ENCODE measurements at regions not wholly inside any gene's neighbourhood (a gene's known extent, or its start where the extent isn't known, plus 50 kb on each side); places are given as distances from the start of the nearest gene placed in this dataset.

DNA sequence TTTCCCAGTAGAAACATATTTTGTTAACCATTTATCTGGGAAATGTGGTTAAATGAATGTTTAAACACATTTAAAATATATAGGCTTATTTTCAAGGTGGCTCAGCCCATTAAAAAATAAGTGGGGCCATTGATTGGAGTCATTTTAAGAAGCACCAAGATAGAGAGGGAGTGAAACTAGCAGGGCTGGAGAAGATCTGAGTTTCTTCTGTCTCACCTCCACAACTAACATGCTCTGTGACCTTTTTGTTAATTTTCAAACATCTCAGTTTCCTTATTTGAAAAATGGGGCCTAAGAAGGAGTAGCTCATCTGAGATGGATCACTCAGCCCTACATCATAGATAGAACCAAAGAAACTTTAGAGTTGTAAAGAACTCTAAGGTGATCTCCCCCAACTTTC, 254.8 kb downstream of the KCNS3 start:
- no peak for DNase-seq (ENCODE audit: low read depth)

DNA sequence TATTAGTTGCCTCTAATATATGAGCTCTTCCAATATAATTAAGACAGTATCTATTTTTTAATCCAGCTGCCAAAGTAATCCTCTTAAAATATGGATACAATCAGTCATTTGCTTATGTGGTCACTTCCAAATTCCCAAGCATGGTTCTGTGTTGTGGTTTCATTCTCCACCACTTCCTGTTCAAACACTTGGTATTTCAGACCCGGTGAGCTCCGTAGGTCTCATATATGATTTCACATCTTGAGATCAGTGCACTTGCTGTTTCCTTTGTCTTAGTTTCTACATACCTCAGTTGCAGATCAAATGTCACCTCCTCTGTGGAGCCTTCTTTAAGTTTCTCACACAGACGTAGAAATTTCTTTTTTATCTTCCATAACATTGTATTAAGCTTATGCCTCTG, 254.2 kb downstream of the KCNS3 start:
- DNase-seq (ENCODE audit: low read depth) = no peak

DNA sequence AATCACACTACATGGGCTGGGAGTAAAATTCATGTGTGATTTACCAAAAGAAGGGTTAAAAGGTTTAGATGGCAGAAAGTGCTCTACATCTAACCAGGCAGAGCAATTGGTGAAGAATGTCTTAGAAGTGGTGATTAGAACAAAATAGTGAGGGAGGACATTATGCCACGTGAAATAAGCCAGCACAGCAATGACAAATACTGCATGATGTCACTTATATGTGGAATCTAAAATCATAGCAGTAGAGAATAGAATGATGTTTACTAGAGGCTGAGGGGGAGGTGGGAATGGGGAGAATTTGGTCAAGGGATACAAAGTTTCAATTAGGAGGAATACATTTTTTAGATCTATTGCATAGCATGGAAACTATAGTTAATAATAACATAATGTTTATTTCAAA, 253.3 kb downstream of the KCNS3 start:
- no peak for DNase-seq (ENCODE audit: low read depth)

DNA sequence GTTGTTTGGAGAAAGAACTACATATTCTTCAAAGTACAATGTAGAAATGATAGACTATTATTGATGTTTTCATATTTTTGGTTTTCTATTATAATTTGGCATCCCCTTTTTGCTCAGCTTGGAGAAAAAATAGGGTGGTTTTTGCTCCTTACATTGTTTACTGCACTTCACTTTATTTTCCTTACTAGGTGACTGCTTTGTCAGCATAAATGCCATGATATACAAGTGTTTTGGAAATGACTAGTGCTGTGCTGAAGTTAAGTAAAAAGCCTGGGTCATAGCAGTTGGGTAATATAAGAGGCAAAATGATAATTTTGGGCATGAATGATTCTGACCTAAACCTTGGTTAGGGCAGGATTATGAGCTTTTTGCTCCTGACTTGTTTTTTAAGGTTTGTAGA, 250.9 kb downstream of the KCNS3 start:
- DNase-seq (ENCODE audit: low read depth) = no peak

DNA sequence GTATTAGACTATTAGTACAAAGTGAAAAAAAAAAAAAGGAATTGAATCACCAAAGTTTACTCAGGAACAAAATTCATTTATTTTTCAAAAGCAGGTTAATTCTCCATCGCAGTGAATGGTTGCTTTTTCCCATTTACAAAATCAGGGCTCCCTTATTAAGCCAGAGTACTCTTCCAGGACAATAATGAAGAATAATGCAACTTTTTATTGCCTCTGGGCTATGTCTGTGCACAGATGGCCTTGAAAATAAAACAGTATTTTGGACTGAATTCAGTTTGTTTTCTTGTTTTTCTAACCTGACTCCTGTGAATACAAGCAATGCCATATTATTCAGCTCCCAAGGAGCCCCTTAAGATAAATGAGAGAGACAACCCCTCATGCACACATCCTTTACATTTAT, 246.8 kb downstream of the KCNS3 start:
- DNase-seq (ENCODE audit: low read depth) = no peak

DNA sequence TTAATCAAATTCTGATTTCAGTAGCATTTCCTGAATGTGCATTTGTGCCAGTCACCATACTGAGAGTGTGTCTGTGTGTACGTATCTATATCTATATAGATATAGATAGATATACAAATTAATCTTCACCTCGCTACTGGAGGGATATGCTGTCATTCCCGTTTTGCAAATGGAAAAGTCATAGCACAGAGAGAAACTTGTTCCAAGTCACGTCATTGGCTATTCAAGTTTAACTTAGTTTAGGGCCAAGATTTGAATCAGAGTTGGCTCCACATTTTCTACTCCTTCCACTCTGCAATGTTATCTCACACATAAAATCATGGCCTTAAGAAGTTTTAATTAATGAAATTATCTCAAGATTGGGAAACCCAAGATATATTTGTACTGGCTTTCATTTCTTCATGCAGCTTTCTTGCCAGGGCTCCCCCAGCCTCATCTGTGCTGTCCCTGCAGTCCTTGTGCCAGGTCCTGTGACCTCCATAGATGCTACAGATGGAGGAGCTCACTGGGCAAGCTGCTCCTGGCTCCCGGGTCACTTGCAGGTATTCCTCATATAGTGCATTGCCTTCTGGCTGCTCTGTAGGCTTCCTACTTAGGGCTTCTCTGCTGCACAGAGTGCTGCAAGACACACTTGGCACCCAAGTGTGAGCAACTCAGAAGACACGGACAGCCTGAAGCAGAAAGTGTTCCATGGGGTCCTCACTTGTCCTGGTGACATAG, 245.8 kb downstream of the KCNS3 start:
- DNase-seq (ENCODE audit: low read depth) = no peak

DNA sequence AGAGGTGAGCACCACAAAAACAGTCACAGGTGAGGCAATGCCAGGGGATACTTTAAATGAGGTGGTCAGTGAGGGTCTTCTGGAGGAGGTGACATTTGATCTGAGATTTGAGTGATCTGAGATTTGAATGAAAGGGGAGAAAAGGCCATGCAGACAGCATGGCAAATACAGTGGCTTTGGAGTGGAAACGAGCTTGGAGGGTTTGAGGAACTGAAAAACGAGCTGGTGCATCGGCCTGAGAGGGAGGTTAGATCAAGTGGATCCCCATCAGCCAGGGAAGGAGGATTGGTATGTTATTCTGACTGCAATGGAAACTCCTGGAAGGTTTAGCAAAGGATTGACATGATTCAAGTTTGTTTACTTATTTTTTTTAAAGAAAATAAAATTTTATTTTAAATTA, 245.1 kb downstream of the KCNS3 start:
- no peak for DNase-seq (ENCODE audit: low read depth)

DNA sequence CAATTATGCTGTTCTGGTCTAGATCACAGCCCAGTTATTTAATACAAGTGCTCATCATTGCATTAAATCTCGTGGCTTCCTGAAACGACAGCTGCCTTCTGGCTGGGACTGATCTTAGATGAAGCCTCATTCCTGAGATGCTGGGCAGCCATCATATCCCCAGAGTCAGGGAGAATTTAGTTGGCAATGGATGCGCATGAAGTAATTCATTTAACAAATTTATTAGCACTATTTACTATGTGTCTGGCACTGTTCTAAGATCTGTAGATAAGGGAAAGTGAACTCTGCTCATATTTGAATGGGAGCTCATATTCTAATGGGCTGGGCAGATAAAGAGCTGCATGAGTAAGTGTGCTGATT, 244.7 kb downstream of the KCNS3 start:
- DNase-seq (ENCODE audit: low read depth) = no peak

DNA sequence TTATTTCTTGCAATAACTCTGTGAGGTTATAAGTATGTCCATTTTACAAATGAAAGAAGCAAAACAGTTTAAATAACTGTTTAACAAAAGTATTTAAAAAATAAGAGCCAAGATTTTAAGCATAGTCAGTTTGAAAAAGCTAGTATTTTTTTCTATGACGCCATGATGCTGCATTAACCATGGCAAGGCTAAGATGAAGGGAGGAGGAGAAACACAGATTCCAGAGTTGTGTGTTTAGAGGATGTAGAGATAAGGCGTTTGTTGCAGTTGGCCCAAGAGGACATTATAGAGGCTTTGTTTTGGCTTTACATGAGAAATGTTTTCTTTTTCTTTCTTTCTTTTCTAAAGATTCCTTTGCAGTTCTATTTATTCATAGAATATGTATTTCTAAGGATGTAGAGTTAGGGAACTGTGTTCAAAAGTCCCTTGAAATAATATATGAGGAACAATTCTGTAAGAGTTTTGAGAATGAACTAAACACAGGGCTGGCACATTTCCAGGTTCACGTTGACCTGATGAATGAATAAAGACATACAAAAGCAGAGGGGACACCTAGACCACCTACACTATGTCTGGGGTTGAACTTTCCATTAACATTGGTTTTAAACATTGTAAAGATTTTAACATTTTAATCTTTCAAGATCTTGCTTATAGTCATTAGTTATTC, 244.2 kb downstream of the KCNS3 start:
- no peak for DNase-seq (ENCODE audit: low read depth)

DNA sequence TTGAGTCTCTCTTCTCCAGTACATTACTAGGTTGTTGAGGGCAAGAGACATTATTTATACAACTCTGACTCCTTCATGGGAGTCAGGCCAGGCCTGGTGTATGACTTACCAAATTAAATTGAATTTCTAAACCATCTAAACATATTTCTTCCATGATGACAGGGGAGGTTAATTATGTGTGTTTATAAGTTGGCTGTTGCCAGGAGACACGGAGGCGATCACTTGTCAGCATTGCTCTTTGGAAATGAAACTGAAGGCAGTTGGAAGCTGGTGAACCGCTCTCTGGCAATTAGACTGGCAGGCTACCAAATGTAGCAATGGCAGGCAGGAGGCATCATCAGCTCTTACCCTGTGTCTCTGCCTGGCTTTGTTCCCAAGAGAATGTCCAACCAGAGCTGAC, 241.4 kb downstream of the KCNS3 start:
- DNase-seq (ENCODE audit: low read depth) = no peak

DNA sequence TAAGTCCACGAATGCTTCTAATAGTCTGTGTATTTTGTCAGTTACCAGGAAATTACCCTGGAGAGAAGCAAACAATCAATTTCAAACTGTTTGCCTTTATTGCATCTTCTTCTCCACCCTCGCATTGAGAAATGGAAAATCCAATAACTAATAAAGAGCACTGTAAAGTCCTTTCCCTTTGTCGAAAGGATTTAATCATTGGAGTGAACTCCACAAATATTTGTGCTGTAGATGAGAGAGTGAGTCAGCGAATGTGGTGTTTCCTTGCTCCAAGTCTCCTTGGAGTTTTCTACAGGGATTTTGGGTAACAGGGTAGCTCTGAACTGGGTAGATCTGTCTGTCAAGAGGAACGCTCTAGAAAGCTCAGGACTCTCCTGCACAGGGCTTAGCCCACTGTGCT, 240.2 kb downstream of the KCNS3 start:
- no peak for DNase-seq (ENCODE audit: low read depth)

DNA sequence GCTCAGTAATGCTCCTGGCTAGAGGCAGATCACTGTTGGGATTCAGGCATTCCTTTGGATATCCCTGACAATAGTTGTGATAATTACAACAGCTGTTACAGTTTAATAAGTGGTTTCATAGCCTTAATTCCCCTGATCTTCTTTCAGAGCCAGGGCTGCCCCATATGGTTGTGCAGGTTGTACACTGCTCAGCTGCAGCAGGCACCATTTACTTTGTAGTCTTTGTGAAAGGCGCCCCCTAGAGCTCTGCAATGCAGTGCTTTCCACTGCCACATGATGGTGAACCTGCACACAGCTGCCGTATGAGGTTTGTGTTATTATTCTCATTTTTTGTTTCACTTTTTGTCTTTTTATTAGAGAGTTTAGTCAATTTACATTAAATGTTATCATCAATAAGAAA, 239.1 kb downstream of the KCNS3 start:
- no peak for DNase-seq (ENCODE audit: low read depth)

DNA sequence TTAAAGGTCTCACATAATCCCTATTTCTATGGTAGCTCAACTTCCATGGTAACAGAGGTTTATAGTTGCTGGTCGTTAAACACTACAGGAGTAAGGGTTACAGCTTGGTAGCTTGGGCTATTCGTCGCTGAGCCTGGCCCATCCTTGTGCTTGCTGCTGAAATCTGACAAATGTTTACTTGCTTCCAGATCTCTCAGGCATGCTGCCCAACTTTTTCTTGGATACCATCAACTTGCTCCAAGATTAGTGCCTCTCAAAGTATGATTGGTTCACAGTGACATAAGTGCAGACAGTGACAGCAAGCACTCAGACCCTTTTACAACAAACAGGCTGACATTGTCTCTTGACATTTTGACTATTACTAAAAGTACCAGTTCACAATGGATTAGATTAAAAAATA, 231.8 kb downstream of the KCNS3 start:
- no peak for DNase-seq (ENCODE audit: low read depth)

DNA sequence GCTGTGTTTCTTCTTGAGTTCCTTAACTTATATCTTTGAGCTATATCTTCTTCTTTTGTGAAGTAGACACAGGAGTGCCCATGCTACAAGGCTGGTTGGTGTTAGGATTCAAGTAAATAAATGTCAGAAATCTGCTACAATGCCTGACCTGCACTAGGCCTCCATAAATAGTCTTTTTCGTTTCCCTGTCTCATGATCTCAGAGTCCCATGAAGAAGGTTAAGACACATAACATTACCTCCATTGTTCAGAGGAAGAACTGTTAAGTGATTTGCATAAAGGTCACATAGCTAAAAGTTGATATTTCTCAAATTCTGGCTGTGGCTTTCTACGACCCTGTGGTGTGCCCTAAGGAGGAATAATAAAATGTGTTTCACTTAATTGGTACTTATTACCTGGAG, 228.4 kb downstream of the KCNS3 start:
- DNase-seq (ENCODE audit: low read depth) = no peak

DNA sequence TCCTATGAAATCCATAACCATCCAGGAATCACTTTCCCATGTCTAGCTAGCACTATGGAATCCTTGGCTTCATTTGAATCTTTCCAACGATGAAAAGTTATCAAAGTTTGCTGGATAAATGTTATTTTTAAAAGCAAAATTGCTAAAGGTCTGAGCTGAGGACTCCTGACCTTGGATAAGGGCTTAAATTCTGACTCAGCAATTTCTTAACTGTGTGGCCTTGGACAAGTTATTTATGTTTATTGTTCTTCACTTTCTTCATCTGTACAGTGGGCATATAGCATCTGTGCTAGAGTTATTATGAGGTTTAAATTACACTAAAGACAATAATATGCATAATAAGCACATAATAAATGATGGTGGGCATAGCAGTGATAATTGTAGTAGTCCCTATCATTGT, 227.5 kb downstream of the KCNS3 start:
- no peak for DNase-seq (ENCODE audit: low read depth)

DNA sequence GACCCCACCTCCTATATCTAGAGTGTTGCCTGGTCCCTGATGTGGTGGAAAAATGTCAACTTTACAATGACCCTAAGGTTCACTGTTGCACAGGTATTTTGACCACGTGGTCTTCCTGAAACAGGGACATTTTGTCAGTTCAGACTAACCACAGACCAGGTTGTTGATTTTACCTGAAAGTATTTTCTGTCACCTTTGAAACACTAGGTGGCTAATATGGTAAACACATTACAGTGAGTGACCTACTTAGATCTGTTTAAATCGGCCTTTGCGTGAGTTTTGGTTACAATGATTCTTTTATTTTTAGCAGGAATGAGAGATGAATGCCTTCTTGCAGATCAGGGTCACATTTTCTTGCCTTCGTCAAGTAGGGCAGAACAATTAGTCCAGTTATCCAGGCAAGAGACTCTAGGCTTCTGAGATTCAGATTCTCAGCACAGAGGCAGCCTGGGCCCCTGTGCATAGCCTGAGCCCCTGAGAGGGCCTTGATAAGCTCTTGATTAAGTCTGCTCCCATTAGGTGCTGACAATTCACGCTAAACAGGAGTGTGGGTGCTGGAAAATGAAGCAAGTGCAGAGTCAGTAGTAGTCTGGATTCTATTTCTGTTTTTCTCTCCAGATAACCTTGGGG, 226.2 kb downstream of the KCNS3 start:
- no peak for DNase-seq (ENCODE audit: low read depth)

DNA sequence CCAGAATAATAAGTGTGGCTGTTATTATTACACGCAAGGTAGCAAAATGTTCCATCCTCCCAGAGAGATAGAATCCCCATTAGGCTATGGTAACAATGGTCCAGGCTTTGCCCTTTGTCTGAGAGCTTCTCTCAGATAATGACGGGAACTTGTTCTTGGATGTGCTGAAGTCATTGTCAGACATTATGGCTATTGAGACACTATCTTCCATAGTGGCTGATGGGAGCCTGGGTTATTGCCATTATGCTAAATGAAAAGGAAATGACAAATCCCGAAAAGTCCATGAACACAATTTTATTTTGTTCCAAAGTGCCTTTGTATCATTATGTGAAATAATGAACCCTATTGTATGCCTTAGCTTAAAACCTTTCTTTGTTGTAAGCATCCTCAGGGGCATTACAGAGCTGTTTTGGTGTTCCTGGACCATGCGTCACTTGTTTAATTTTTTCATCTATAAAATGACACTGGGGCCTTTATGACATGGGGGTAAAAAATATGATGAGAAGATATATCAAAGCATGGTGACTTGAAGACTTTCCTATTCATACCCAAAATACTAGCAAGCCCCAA, 218.5 kb downstream of the KCNS3 start:
- no peak for DNase-seq (ENCODE audit: low read depth)

DNA sequence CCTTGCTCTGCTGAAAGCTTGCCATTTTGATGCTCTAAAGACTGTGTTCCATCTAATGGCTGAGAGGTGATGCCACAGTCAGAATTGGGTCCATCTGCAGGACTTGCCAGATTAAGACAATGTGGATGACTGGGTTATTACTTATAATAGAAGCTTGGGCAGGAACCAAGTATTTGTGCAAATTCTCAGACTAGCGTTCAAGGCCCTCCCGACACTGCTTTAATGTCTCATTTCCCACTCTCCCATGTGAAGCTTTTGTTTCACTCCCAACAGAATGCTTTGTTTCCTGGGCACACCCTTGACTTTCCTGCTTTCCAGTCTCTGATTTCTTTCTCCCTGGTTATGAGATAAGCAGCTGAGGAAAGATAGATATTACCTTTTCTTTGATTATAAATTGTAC, 215.8 kb downstream of the KCNS3 start:
- DNase-seq (ENCODE audit: low read depth) = no peak

DNA sequence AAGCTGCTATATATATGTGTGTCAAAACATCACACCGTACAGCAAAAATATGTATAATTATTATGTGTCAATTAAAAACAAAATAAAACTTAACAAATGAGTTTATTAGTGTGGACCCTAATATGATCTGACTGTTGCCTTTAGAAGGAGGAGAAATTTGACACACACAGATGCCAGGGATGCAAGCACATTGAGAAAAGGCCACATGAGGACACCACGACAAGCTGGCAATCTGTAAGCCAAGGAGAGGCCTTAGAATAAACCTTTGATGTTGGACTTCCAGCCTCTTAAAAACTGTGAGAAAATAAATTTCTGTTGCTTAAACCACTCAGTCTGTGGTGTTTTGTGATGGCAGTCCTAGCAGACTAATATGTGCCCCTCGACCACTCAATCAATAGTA, 214.7 kb downstream of the KCNS3 start:
- no peak for DNase-seq (ENCODE audit: low read depth)

DNA sequence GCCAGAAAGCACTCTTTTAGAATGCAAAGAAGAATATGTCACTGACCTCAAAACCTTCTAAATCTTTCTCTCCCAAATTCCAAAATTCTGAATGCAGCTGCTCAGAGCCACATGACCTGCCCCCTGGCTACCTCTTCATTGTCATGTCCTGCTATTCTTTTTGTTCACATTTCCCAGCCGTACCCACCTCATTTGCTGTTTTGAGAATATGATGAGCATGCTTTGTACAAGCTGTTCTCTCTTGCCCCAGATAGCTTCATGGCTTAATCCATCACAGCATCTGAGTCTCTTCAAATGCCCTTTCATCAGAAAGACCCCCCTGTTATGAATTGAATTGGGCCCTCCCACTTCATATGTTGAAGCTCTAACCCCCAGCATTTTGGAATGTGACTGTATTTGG, 214.3 kb downstream of the KCNS3 start:
- no peak for DNase-seq (ENCODE audit: low read depth)

DNA sequence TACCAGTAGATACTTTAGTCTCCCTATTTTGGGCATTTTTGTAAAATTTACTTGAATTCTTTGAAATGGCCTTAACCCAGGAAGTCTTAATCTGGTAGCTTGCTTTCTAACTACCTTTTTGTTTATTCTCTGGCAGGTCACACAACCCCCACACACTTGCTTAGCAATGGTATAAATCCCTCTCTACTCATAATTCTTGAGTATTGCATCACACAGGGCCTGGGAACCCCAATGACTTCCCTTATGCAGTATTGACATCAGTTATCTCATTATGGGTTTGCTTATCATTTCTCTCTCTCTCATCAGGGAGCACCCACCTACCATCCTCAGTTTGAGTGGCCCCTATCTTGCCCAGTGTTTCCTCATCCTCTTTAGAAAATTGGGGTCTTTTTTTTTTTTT, 207.1 kb downstream of the KCNS3 start:
- no peak for DNase-seq (ENCODE audit: low read depth)

DNA sequence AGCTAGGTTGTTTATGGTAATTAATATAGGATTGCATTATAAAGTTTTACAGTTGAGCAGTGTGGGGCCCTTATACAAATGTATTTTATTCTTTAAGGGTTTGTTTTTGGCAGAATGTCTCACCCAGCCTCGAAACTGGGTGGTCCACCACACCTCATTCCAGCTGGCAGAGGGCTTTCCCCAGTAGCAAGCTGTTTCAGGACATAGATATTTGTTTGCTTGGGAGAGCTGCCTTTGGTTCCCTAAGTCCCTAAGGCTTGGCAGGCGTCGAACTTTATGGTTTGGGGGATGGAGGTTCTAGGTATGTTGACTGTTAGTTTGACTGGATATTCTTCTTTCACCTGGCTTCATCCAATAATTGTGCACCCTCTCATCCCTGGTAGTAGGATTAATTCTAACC, 205.9 kb downstream of the KCNS3 start:
- DNase-seq (ENCODE audit: low read depth) = no peak

DNA sequence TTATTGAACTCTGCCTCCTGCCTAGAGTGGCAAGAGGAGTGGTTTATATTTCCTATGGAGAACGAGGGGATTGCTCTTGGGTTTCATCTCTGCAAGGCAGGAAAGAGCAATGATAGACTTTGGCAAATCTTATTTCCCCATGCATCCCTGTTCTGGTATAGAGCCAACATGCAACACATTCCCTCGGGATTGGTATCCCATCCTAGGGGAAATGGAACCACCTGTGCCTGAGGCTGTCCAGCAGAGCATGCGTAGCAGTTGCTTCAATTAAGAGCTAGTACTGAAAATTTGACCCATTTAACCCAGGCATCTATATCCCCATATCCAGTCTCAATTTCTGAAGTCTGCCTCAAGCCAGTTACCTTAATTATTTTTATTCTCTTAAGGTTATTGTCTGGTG, 205.3 kb downstream of the KCNS3 start:
- no peak for DNase-seq (ENCODE audit: low read depth)

DNA sequence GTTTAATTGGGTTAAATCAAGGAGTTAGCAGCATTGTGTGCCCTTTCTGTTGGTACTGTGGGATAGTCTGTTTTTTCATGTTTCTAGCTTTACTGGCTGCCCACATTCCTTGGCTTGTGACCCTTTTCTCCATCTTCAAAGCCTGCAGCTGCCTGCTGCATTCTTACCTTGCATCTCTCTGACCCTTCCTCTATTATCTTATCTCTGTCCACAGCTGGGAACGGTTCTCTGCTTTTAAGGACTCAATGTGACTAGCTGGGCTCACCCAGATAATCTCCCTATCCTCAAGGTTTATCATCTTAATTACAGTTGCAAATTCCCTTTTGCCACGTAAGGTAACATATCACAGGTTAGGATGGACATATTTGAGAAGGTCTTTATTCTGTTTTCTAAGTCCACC, 199.7 kb downstream of the KCNS3 start:
- no peak for DNase-seq (ENCODE audit: low read depth)
